Epithelial cell of esophagus (primary cell): ENCODE measurements at regions not wholly inside any gene's neighbourhood (a gene's known extent, or its start where the extent isn't known, plus 50 kb on each side); places are given as distances from the start of the nearest gene placed in this dataset.

Experiments
- DNase-seq: peaks from one replicate; pipeline ENCODE4 v3.0.0; 2010; ENCODE audit warnings: low read depth
- H3K4me3 ChIP-seq: 2 replicates; pipeline ENCODE4 v1.5.1; 2011; ENCODE audit warnings: mild to moderate bottlenecking, low read length, control low read depth
- CTCF ChIP-seq: IDR thresholded peaks from 2 replicates; pipeline ENCODE4 v1.5.1; 2011; ENCODE audit warnings: low read depth, mild to moderate bottlenecking, low read length, control low read depth, inconsistent platforms; ENCODE audit not compliant: insufficient read depth; ENCODE audit errors: missing control alignments

- no peak for TF ChIP-seq CTCF
- peak; percentile 3 for DNase-seq
- no peak overlapping the region for H3K4me3 ChIP-seq
These were observed 280.8 kb downstream of the CDH10 start for GRCh38 chr5:24363789-24364481.

DNA sequence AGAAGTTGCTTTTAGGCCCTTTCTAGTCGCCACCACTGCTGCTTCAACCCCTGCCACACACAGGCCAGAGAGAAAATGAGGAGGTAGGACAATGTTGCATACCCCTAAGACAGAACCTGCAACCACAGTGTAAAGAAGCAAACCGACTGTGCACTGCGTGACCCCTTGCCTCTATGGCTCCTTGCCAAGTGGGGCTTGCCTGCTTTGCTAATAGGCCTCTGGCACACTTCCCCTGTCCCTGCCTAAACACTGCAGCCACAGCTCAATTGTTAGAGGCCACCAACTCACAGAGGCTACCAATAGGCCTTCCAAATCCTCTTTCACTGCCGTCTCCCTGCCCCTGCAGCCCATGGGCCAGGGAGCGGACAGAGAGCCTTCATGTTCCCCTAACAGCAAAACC, 280.1 kb downstream of the CDH10 start:
- no peak overlapping the region for H3K4me3 ChIP-seq
- no peak for DNase-seq
- no peak for TF ChIP-seq CTCF

- no peak for TF ChIP-seq CTCF
- H3K4me3 ChIP-seq, result no peak overlapping the region
- no peak for DNase-seq
These were observed 279.4 kb downstream of the CDH10 start for GRCh38 chr5:24365406-24365805.

GRCh38 chr5:24367216-24367615, 277.6 kb downstream of the CDH10 start:
- no peak overlapping the region for H3K4me3 ChIP-seq
- DNase-seq, result no peak
- no peak for TF ChIP-seq CTCF

- no peak for TF ChIP-seq CTCF
- DNase-seq, result no peak
- no peak overlapping the region for H3K4me3 ChIP-seq
These were observed 276.7 kb downstream of the CDH10 start for GRCh38 chr5:24368115-24368514.

DNA sequence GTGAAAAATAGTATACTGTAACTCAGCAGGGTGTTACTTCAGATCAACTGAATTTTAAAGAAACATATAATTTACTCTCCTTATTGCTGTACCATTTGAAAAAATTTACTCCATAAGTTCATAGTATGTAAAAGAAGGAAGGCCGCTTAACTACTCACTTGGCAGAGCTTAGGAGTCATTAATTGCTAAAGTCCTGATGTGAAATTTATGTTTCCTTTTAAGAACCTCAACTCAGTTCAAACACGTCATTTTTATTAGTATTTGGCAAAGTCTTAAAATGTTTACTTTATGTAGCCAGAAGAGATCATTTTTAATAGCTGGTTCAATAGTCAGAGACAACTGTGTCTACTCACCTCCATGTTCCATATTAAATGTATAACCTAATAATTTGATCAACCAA, 268.6 kb downstream of the CDH10 start:
- TF ChIP-seq CTCF, result no peak

GRCh38 chr5:24376616-24377015, 268.2 kb downstream of the CDH10 start:
- no peak for DNase-seq
- TF ChIP-seq CTCF, result no peak
- no peak overlapping the region for H3K4me3 ChIP-seq

More for the DNA sequence above, 268.6 kb downstream of the CDH10 start:
- no peak for DNase-seq
- H3K4me3 ChIP-seq, result no peak overlapping the region
